WTC11 (cell line): ENCODE measurements at regions not wholly inside any gene's neighbourhood (a gene's known extent, or its start where the extent isn't known, plus 50 kb on each side); places are given as distances from the start of the nearest gene placed in this dataset.
"Not testable (repeated sequence)": the region's sequence is repeated elsewhere in the genome, so short reads cannot be mapped to it uniquely, and the experiment has no call there.

Source experiments
- ATAC-seq: fragments of 200-7000 bp; cut with Tn5 transposase; 2 replicates; pipeline ENCODE4 v1.10.0; 2021; ENCODE audit warnings: mild to moderate bottlenecking, moderate library complexity
- CTCF ChIA-PET: fragments of 300-600 bp; sonication (Branson Sonifier 250); formaldehyde crosslinking; loops from one replicate; lab custom pipeline; 2021; ENCODE audit warnings: antibody characterized with exemption; lab: Charles Lee
- POLR2A ChIA-PET: fragments of 350-600 bp; sonication (Branson Sonifier 250); formaldehyde crosslinking; loops from one replicate; lab custom pipeline; 2021; ENCODE audit warnings: antibody characterized with exemption; lab: Charles Lee
- DNase-seq: peaks from one replicate; pipeline ENCODE4 v3.0.0; 2021; ENCODE audit warnings: low spot score
- H3K27ac Mint-ChIP-seq: 2 replicates; pipeline ENCODE4 v1.8.0; 2021; ENCODE audit warnings: mixed read lengths
- H3K27me3 Mint-ChIP-seq: 2 replicates; pipeline ENCODE4 v1.8.0; 2021; ENCODE audit warnings: low read depth, mild to moderate bottlenecking, moderate library complexity, mixed read lengths
- H3K36me3 Mint-ChIP-seq: 2 replicates; pipeline ENCODE4 v1.8.0; 2021; ENCODE audit warnings: mixed read lengths
- H3K4me1 Mint-ChIP-seq: 2 replicates; pipeline ENCODE4 v1.8.0; 2022; ENCODE audit warnings: mixed read lengths
- H3K4me3 Mint-ChIP-seq: 2 replicates; pipeline ENCODE4 v1.8.0; 2021; ENCODE audit warnings: mild to moderate bottlenecking, moderate library complexity, mixed read lengths
- H3K9me3 Mint-ChIP-seq: 2 replicates; pipeline ENCODE4 v1.8.0; 2021; ENCODE audit warnings: mixed read lengths
- CBFB ChIP-seq: sonication (generic); formaldehyde crosslinking; IDR thresholded peaks from 2 replicates; pipeline ENCODE4 v1.8.1; 2022; ENCODE audit warnings: mild to moderate bottlenecking, low read depth, missing genetic modification reagents
- HMGA2 ChIP-seq: fragments of 250-450 bp; sonication (Bioruptor Pico); IDR thresholded peaks from 2 replicates; pipeline ENCODE4 v1.4.0; 2021; ENCODE audit warnings: mild to moderate bottlenecking, moderate library complexity
- NR3C1 ChIP-seq: sonication (generic); formaldehyde crosslinking; conservative IDR thresholded peaks from 2 replicates; pipeline ENCODE4 v1.8.1; 2023; ENCODE audit warnings: low read depth, mild to moderate bottlenecking, missing genetic modification reagents
- OVOL2 ChIP-seq: fragments of 250-450 bp; sonication (Bioruptor Pico); IDR thresholded peaks from 2 replicates; pipeline ENCODE4 v1.9.0; 2021; ENCODE audit warnings: mild to moderate bottlenecking, borderline replicate concordance
- SMAD4 ChIP-seq: sonication (generic); formaldehyde crosslinking; IDR thresholded peaks from 2 replicates; pipeline ENCODE4 v1.8.0; 2022; ENCODE audit warnings: mild to moderate bottlenecking, missing genetic modification reagents
- STAT6 ChIP-seq: sonication (generic); formaldehyde crosslinking; conservative IDR thresholded peaks from 2 replicates; pipeline ENCODE4 v1.8.1; 2023; ENCODE audit warnings: mild to moderate bottlenecking, low read depth, missing genetic modification reagents, moderate library complexity
- TP53 ChIP-seq: sonication (generic); formaldehyde crosslinking; IDR thresholded peaks from 2 replicates; pipeline ENCODE4 v1.8.1; 2023; ENCODE audit warnings: mild to moderate bottlenecking, missing genetic modification reagents
- ZBTB21 ChIP-seq: sonication (generic); formaldehyde crosslinking; IDR thresholded peaks from 2 replicates; pipeline ENCODE4 v1.8.1; 2023; ENCODE audit warnings: mild to moderate bottlenecking, missing genetic modification reagents, borderline replicate concordance
- ZNF232 ChIP-seq: sonication (generic); formaldehyde crosslinking; IDR thresholded peaks from 2 replicates; pipeline ENCODE4 v1.8.0; 2022; ENCODE audit warnings: mild to moderate bottlenecking, missing genetic modification reagents
- ZNF263 ChIP-seq: sonication (generic); formaldehyde crosslinking; IDR thresholded peaks from 2 replicates; pipeline ENCODE4 v1.8.1; 2022; ENCODE audit warnings: low read depth, mild to moderate bottlenecking, moderate library complexity, missing genetic modification reagents
- ZNF416 ChIP-seq: fragments of 250-450 bp; sonication (Bioruptor Pico); IDR thresholded peaks from 2 replicates; pipeline ENCODE4 v1.9.0; 2021; ENCODE audit warnings: mild to moderate bottlenecking, inconsistent platforms
- ZNF671 ChIP-seq: fragments of 250-450 bp; sonication (Bioruptor Pico); IDR thresholded peaks from 2 replicates; pipeline ENCODE4 v1.8.0; 2021; ENCODE audit warnings: mild to moderate bottlenecking
- TF ChIP-seq, protein P1 (sequence below): sonication (generic); formaldehyde crosslinking; IDR thresholded peaks from 2 replicates; pipeline ENCODE4 v1.8.1; 2022; ENCODE audit warnings: low read depth, missing genetic modification reagents, borderline replicate concordance

GRCh38 chr5:60024104-60024503 is 130.6 kb upstream of the PDE4D start:
- H3K4me3 Mint-ChIP-seq, result no peak overlapping the region
- H3K27ac Mint-ChIP-seq, result no peak overlapping the region
- no peaks in the 10 kb centered on the region for H3K9me3 Mint-ChIP-seq
- no peaks in the 10 kb centered on the region for H3K4me1 Mint-ChIP-seq
- POLR2A ChIA-PET, result no interaction called here
- CTCF ChIA-PET, result no interaction called here
- ATAC-seq, result no peak
- TF ChIP-seq ZNF263 (CRISPR knock-in tag), result no peak
- H3K27me3 Mint-ChIP-seq, result no peaks in the 10 kb centered on the region
- no peaks in the 10 kb centered on the region for H3K36me3 Mint-ChIP-seq
- no peak for DNase-seq

DNA sequence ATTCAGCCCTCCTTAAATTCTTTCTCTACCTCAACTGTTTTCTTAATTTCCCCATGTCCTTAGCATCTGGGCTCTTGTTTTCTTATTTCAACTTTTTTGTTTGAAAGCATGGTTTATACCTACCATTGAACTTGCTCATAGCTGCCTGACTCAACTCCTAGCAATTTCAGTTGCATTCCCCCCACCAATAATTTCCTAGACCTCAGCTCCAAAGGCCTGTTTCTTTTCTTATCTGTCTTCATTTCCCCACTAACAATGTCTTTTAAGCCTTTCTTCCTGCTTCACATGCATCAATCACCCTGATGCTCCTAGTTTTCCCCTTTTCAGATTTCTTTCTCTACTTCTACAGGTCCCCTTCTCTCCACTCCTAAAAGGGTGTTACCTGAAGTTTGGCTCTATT is 129.7 kb upstream of the PDE4D start:
- Mint-ChIP-seq H3K36me3 (no peaks in the 10 kb centered on the region), H3K27me3 (no peaks in the 10 kb centered on the region), H3K4me1 (no peaks in the 10 kb centered on the region), H3K4me3 (no peak overlapping the region), H3K9me3 (no peaks in the 10 kb centered on the region), H3K27ac (no peak overlapping the region)
- DNase-seq (no peak), ATAC-seq (no peak)
- no peak for TF ChIP-seq SMAD4 (CRISPR knock-in tag)
- no peak for TF ChIP-seq ZNF232 (CRISPR knock-in tag)
- ChIA-PET CTCF (no interaction called here), POLR2A (interaction anchor here (0.6 kb wide), 1 partner anchor 134 kb away, joined by 3 read pairs; no protein-coding TSS in a partner anchor)

GRCh38 chr5:60020457-60020856 is 126.9 kb upstream of the PDE4D start:
- ChIA-PET POLR2A (no interaction called here), CTCF (no interaction called here)
- H3K9me3 Mint-ChIP-seq, result peaks cover 6% of the 10 kb centered on the region; the same call in 1 of the 2 replicates
- ATAC-seq, result no peak
- H3K27ac Mint-ChIP-seq, result no peak overlapping the region
- no peaks in the 10 kb centered on the region for H3K4me1 Mint-ChIP-seq
- H3K36me3 Mint-ChIP-seq, result no peaks in the 10 kb centered on the region
- no peak for DNase-seq
- no peaks in the 10 kb centered on the region for H3K27me3 Mint-ChIP-seq
- TF ChIP-seq ZBTB21 (CRISPR knock-in tag) (no peak), ZNF416 (no peak), ZNF671 (no peak)
- H3K4me3 Mint-ChIP-seq, result no peak overlapping the region

DNA sequence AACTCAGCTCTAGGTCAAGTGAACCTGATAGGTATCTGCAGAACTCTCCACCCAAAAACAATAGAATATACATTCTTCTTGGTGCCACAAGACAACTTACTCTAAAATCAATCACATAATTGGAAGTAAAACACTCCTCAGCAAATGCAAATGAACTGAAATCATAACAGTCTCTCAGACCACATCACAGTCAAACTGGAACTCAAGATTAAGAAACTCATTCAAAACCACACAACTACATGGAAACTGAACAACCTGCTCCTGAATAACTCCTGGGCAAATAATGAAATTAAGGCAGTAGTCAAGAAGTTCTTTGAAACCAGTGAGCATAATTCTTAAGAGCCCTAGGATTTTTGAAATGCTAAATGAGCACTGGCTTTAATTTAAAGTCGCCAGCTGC is 125.4 kb upstream of the PDE4D start:
- POLR2A ChIA-PET, H3K27ac Mint-ChIP-seq, H3K27me3 Mint-ChIP-seq, DNase-seq, H3K9me3 Mint-ChIP-seq, H3K36me3 Mint-ChIP-seq, CTCF ChIA-PET, H3K4me3 Mint-ChIP-seq, ATAC-seq, H3K4me1 Mint-ChIP-seq: not testable (repeated sequence)

DNA sequence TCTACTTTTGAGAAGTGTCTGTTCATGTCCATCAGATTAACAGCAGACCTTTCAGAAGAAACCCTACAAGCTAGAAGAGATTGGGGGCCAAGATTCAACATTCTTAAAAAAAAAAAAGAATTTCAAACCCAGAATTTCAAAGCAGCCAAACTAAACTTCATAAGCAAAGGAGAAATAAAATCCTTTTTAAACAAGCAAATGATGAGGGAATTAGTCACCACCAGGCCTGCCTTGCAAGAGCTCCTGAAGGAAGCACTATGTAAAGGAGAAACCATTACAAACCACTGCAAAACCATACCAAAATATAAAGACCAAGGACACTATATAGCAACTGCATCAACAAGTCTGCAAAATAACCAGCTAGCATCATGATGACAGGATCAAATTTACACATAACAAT is 124.6 kb upstream of the PDE4D start:
- no peaks in the 10 kb centered on the region for H3K27me3 Mint-ChIP-seq
- ATAC-seq (no peak), DNase-seq (no peak)
- H3K4me3 Mint-ChIP-seq, result no peak overlapping the region
- H3K36me3 Mint-ChIP-seq, result no peaks in the 10 kb centered on the region
- POLR2A ChIA-PET, result no interaction called here
- CTCF ChIA-PET, result no interaction called here
- no peak overlapping the region for H3K27ac Mint-ChIP-seq
- H3K9me3 Mint-ChIP-seq, result peaks cover 6% of the 10 kb centered on the region; the same call in 1 of the 2 replicates
- no peak for TF ChIP-seq OVOL2 (CRISPR knock-in tag)
- no peak for TF ChIP-seq TP53
- TF ChIP-seq NR3C1 (CRISPR knock-in tag), result no peak
- no peak for TF ChIP-seq CBFB (CRISPR knock-in tag)
- TF ChIP-seq, protein P1, sequence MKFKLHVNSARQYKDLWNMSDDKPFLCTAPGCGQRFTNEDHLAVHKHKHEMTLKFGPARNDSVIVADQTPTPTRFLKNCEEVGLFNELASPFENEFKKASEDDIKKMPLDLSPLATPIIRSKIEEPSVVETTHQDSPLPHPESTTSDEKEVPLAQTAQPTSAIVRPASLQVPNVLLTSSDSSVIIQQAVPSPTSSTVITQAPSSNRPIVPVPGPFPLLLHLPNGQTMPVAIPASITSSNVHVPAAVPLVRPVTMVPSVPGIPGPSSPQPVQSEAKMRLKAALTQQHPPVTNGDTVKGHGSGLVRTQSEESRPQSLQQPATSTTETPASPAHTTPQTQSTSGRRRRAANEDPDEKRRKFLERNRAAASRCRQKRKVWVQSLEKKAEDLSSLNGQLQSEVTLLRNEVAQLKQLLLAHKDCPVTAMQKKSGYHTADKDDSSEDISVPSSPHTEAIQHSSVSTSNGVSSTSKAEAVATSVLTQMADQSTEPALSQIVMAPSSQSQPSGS (CRISPR knock-in tag), result no peak
- TF ChIP-seq HMGA2 (CRISPR knock-in tag), result no peak
- TF ChIP-seq STAT6 (CRISPR knock-in tag), result no peak
- no peaks in the 10 kb centered on the region for H3K4me1 Mint-ChIP-seq
